GM23338 (cell line): ENCODE measurements at regions not wholly inside any gene's neighbourhood (a gene's known extent, or its start where the extent isn't known, plus 50 kb on each side); places are given as distances from the start of the nearest gene placed in this dataset.

Source experiments
- ATAC-seq: fragments of 200-7000 bp; cut with Tn5 transposase; 3 replicates; pipeline ENCODE4 v1.9.1; 2020
- DNase-seq: peaks from one replicate; pipeline ENCODE4 v3.0.0-alpha.2; 2015; ENCODE audit warnings: low spot score
- H2AFZ ChIP-seq: fragments of 200-600 bp; sonication (generic); 2 replicates; pipeline ENCODE4 v1.8.0; 2016; ENCODE audit warnings: antibody characterized with exemption, mild to moderate bottlenecking, moderate library complexity
- H3F3A ChIP-seq: fragments of 200-600 bp; sonication (generic); replicated peaks from 2 replicates; pipeline ENCODE4 v1.8.0; 2017; ENCODE audit warnings: antibody characterized with exemption, mixed run types, low read depth
- H3K27ac ChIP-seq: fragments of 200-600 bp; sonication (generic); 2 replicates; pipeline ENCODE4 v1.6.1; 2016; ENCODE audit warnings: low read depth
- H3K27me3 ChIP-seq: fragments of 200-600 bp; sonication (generic); 2 replicates; pipeline ENCODE4 v1.8.0; 2016; ENCODE audit warnings: mild to moderate bottlenecking, mixed run types, moderate library complexity; ENCODE audit not compliant: insufficient read depth
- H3K36me3 ChIP-seq: fragments of 200-600 bp; sonication (generic); 2 replicates; pipeline ENCODE4 v1.8.0; 2016; ENCODE audit warnings: mild to moderate bottlenecking; ENCODE audit not compliant: insufficient read depth
- H3K4me1 ChIP-seq: fragments of 200-600 bp; sonication (generic); 2 replicates; pipeline ENCODE4 v1.8.0; 2016; ENCODE audit warnings: mild to moderate bottlenecking, moderate library complexity; ENCODE audit not compliant: insufficient read depth
- H3K4me2 ChIP-seq: fragments of 200-600 bp; sonication (generic); 2 replicates; pipeline ENCODE4 v1.7.1; 2017; ENCODE audit warnings: mixed run types
- H3K4me3 ChIP-seq: fragments of 200-600 bp; sonication (generic); 2 replicates; pipeline ENCODE4 v1.6.1; 2016; ENCODE audit warnings: mixed run types
- H3K79me2 ChIP-seq: fragments of 200-600 bp; sonication (generic); replicated peaks from 2 replicates; pipeline ENCODE4 v1.8.0; 2017; ENCODE audit warnings: mild to moderate bottlenecking; ENCODE audit not compliant: insufficient read depth
- H3K9me2 ChIP-seq: fragments of 200-600 bp; sonication (generic); 2 replicates; pipeline ENCODE4 v1.8.0; 2017; ENCODE audit not compliant: insufficient read depth
- H4K20me1 ChIP-seq: fragments of 200-600 bp; sonication (generic); replicated peaks from 2 replicates; pipeline ENCODE4 v1.8.0; 2017; ENCODE audit warnings: mild to moderate bottlenecking; ENCODE audit not compliant: insufficient read depth
- H3K27ac Mint-ChIP-seq: 2 replicates; pipeline ENCODE4 v1.8.0; 2020; ENCODE audit warnings: inconsistent platforms, mild to moderate bottlenecking, moderate library complexity, mixed read lengths
- H3K27me3 Mint-ChIP-seq: 3 replicates; pipeline ENCODE4 v1.8.0; 2022; ENCODE audit warnings: low read depth, mild to moderate bottlenecking, moderate library complexity, mixed read lengths, inconsistent platforms; ENCODE audit not compliant: insufficient read depth, poor library complexity
- H3K36me3 Mint-ChIP-seq: 3 replicates; pipeline ENCODE4 v1.8.0; 2021; ENCODE audit warnings: low read depth, mild to moderate bottlenecking, inconsistent platforms, moderate library complexity, mixed read lengths
- H3K4me1 Mint-ChIP-seq: 3 replicates; pipeline ENCODE4 v1.8.0; 2020; ENCODE audit warnings: mild to moderate bottlenecking, inconsistent platforms, mixed read lengths
- H3K4me3 Mint-ChIP-seq: 3 replicates; pipeline ENCODE4 v1.8.0; 2021; ENCODE audit warnings: moderate library complexity, mild to moderate bottlenecking, inconsistent platforms, mixed read lengths
- H3K9me3 Mint-ChIP-seq: 3 replicates; pipeline ENCODE4 v1.8.0; 2020; ENCODE audit warnings: moderate library complexity, mild to moderate bottlenecking, inconsistent platforms, mixed read lengths
- CREB1 ChIP-seq: fragments of 250-450 bp; sonication (Bioruptor Pico); IDR thresholded peaks from 2 replicates; pipeline ENCODE4 v1.5.0; 2020; ENCODE audit warnings: low read depth, mild to moderate bottlenecking, moderate library complexity
- CTCF ChIP-seq, 2 experiments: fragments of 200-600 bp in 1 of 2; sonication (generic) in 1 of 2; conservative IDR thresholded peaks; 2 replicates each; pipeline versions ENCODE4 v1.5.1 to v1.6.1; 2016 to 2017; ENCODE audit warnings: antibody characterized with exemption in 2 of 2, low read depth in 2 of 2, mild to moderate bottlenecking in 2 of 2, moderate library complexity in 1 of 2
- ETS1 ChIP-seq: IDR thresholded peaks from 2 replicates; pipeline ENCODE4 v1.6.1; 2016; ENCODE audit warnings: antibody characterized with exemption
- EZH2 ChIP-seq: fragments of 200-600 bp; sonication (generic); IDR thresholded peaks from one replicate; pipeline ENCODE4 v1.8.0; 2017; ENCODE audit warnings: antibody characterized with exemption, mild to moderate bottlenecking, low read depth; ENCODE audit not compliant: unreplicated experiment
- EZH2phosphoT487 ChIP-seq: fragments of 200-600 bp; sonication (generic); IDR thresholded peaks from one replicate; pipeline ENCODE4 v1.8.1; 2018; ENCODE audit warnings: antibody characterized with exemption; ENCODE audit not compliant: unreplicated experiment
- JUNB ChIP-seq: IDR thresholded peaks from one replicate; pipeline ENCODE4 v1.6.1; 2016; ENCODE audit warnings: antibody characterized with exemption; ENCODE audit not compliant: unreplicated experiment
- NANOG ChIP-seq: IDR thresholded peaks from 2 replicates; pipeline ENCODE4 v1.6.1; 2016; ENCODE audit warnings: antibody characterized with exemption, borderline replicate concordance
- POLR2AphosphoS5 ChIP-seq: IDR thresholded peaks from 2 replicates; pipeline ENCODE4 v1.6.1; 2016; ENCODE audit warnings: antibody characterized with exemption, low read depth
- REST ChIP-seq: IDR thresholded peaks from one replicate; pipeline ENCODE4 v1.6.1; 2018; ENCODE audit warnings: antibody characterized with exemption; ENCODE audit not compliant: unreplicated experiment
- STAT1 ChIP-seq: IDR thresholded peaks from one replicate; pipeline ENCODE4 v1.6.1; 2016; ENCODE audit warnings: antibody characterized with exemption; ENCODE audit not compliant: unreplicated experiment
- ZNF114 ChIP-seq: fragments of 250-450 bp; sonication (Bioruptor Pico); IDR thresholded peaks from 2 replicates; pipeline ENCODE4 v1.5.0; 2020; ENCODE audit warnings: mild to moderate bottlenecking, moderate library complexity
- ZNF331 ChIP-seq: fragments of 250-450 bp; sonication (Bioruptor Pico); IDR thresholded peaks from 2 replicates; pipeline ENCODE4 v1.5.0; 2020; ENCODE audit warnings: low read depth, mild to moderate bottlenecking, moderate library complexity
- ZNF462 ChIP-seq: fragments of 250-450 bp; sonication (Bioruptor Pico); IDR thresholded peaks from 2 replicates; pipeline ENCODE4 v1.5.0; 2020; ENCODE audit warnings: mild to moderate bottlenecking, moderate library complexity

GRCh38 chr22:22789233-22789921 is 98.2 kb upstream of the IGLL5 start:
- ATAC-seq (no peak), DNase-seq (no peak)
- Histone ChIP-seq H3K4me2 (no peak overlapping the region), H3F3A (no peaks in the 10 kb centered on the region), H3K9me2 (no peaks in the 10 kb centered on the region), H3K4me3 (no peak overlapping the region), H3K27me3 (peaks cover 87% of the 10 kb centered on the region), H3K79me2 (no peaks in the 10 kb centered on the region), H4K20me1 (no peaks in the 10 kb centered on the region), H3K27ac (no peak overlapping the region), H2AFZ (no peak overlapping the region), H3K4me1 (no peaks in the 10 kb centered on the region), H3K36me3 (no peaks in the 10 kb centered on the region)
- Mint-ChIP-seq H3K4me3 (no peak overlapping the region), H3K36me3 (no peaks in the 10 kb centered on the region), H3K9me3 (no peaks in the 10 kb centered on the region), H3K27ac (no peak overlapping the region), H3K4me1 (no peaks in the 10 kb centered on the region), H3K27me3 (peaks cover 37% of the 10 kb centered on the region)
- TF ChIP-seq EZH2 (no peak), POLR2AphosphoS5 (no peak), ETS1 (no peak), REST (no peak), ZNF462 (CRISPR knock-in tag) (no peak), CTCF (conservative IDR thresholded peaks at IDR 0.05; ENCODE audit: low read depth in 2 of 2) (no peak), STAT1 (no peak), JUNB (no peak), EZH2phosphoT487 (no peak), NANOG (no peak), CREB1 (no peak), ZNF331 (CRISPR knock-in tag) (no peak), ZNF114 (CRISPR knock-in tag) (no peak)
